ENCODE measurements at regions not wholly inside any gene's neighbourhood (a gene's known extent, or its start where the extent isn't known, plus 50 kb on each side); places are given as distances from the start of the nearest gene placed in this dataset.

- no peaks in the 10 kb centered on the region for H3K9me3 ChIP-seq
- H3K27me3 ChIP-seq, result no peaks in the 10 kb centered on the region
- H3K4me1 ChIP-seq, result no peaks in the 10 kb centered on the region
- ATAC-seq (no peak), DNase-seq (no peak)
- no peak for TF ChIP-seq CTCF (IDR thresholded peaks at IDR 0.05)
- H3K4me3 ChIP-seq, result no peak overlapping the region
- intact Hi-C loops (cut with DNase I), result no loop called here
- H3K36me3 ChIP-seq, result no peaks in the 10 kb centered on the region
- no peak overlapping the region for H3K27ac ChIP-seq
Measured at GRCh38 chr6:150510576-150510975, 89.1 kb upstream of the PLEKHG1 start.

- no peak overlapping the region for H3K27ac ChIP-seq
- intact Hi-C loops (cut with DNase I), result no loop called here
- no peaks in the 10 kb centered on the region for H3K36me3 ChIP-seq
- DNase-seq (no peak), ATAC-seq (no peak)
- H3K27me3 ChIP-seq, result no peaks in the 10 kb centered on the region
- no peak for TF ChIP-seq CTCF (IDR thresholded peaks at IDR 0.05)
- H3K4me1 ChIP-seq, result no peaks in the 10 kb centered on the region
- H3K4me3 ChIP-seq, result no peak overlapping the region
- H3K9me3 ChIP-seq, result no peaks in the 10 kb centered on the region
Measured at GRCh38 chr6:150511313-150511712, 88.4 kb upstream of the PLEKHG1 start.

GRCh38 chr6:150514806-150515380 is 84.8 kb upstream of the PLEKHG1 start:
- H3K4me3 ChIP-seq, result no peak overlapping the region
- ATAC-seq, result peak; percentile 49
- TF ChIP-seq CTCF (IDR thresholded peaks at IDR 0.05), result no peak
- DNase-seq, result peak in 1 of 4 donors; percentile 44
- no peak overlapping the region for H3K27ac ChIP-seq
- intact Hi-C loops (cut with DNase I), result no loop called here
- H3K36me3 ChIP-seq, result no peaks in the 10 kb centered on the region
- H3K4me1 ChIP-seq, result no peaks in the 10 kb centered on the region
- H3K9me3 ChIP-seq, result no peaks in the 10 kb centered on the region
- no peaks in the 10 kb centered on the region for H3K27me3 ChIP-seq

GRCh38 chr6:150516199-150516598 is 83.5 kb upstream of the PLEKHG1 start:
- Histone ChIP-seq H3K4me3 (no peak overlapping the region), H3K27me3 (no peaks in the 10 kb centered on the region), H3K4me1 (no peaks in the 10 kb centered on the region), H3K36me3 (no peaks in the 10 kb centered on the region), H3K27ac (no peak overlapping the region), H3K9me3 (no peaks in the 10 kb centered on the region)
- intact Hi-C loops (cut with DNase I), result no loop called here
- DNase-seq (no peak), ATAC-seq (no peak)
- TF ChIP-seq CTCF (IDR thresholded peaks at IDR 0.05), result no peak

GRCh38 chr6:150517175-150517574 is 82.5 kb upstream of the PLEKHG1 start:
- H3K27ac ChIP-seq, result no peak overlapping the region
- H3K36me3 ChIP-seq, result no peaks in the 10 kb centered on the region
- no peak for ATAC-seq
- no peaks in the 10 kb centered on the region for H3K27me3 ChIP-seq
- DNase-seq, result no peak
- H3K9me3 ChIP-seq, result no peaks in the 10 kb centered on the region
- no peak overlapping the region for H3K4me3 ChIP-seq
- no peaks in the 10 kb centered on the region for H3K4me1 ChIP-seq
- no peak for TF ChIP-seq CTCF (IDR thresholded peaks at IDR 0.05)
- intact Hi-C loops (cut with DNase I), result no loop called here
